ENCODE measurements at regions not wholly inside any gene's neighbourhood (a gene's known extent, or its start where the extent isn't known, plus 50 kb on each side); places are given as distances from the start of the nearest gene placed in this dataset.

DNA sequence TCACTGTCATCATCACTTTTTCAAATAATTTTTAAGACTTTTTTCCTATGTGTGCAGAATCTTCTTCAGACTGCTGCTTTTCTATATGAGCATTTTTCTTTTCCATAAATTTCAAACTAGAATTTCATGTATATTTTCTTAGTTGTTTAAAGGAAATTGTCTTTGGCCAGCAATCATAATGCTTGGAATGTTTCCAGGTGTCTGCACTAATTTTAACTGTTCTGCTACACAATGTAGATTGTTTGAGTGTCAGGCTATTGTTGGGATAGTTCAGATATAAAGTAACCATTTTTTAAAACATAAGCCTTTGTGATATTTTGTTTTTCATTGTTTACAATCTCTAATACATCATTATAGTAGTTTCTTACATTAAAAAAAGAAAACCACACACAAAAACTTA, 1418.5 kb downstream of the EFNB2 start (continued):
- no peak for TF ChIP-seq SP2 (IDR thresholded peaks at IDR 0.05; ENCODE audit: low read length)

GRCh38 chr13:105112561-105112960, 1422.9 kb downstream of the EFNB2 start:
- no peak overlapping the region for H2BK12ac ChIP-seq (ENCODE audit: low read depth, low read length)
- H2AK5ac ChIP-seq (ENCODE audit: low read depth, low read length), result no peak overlapping the region
- H4K91ac ChIP-seq (replicated peaks; ENCODE audit: insufficient read length, low read length), result no peak overlapping the region
- H3K18ac ChIP-seq (ENCODE audit: extremely low read depth, low read length), result no peak overlapping the region
- H2BK5ac ChIP-seq (ENCODE audit: low read depth, low read length), result no peak overlapping the region
- no peak for FAIRE-seq
- no peak overlapping the region for H4K5ac ChIP-seq (ENCODE audit: insufficient read length, low read depth, low read length)
- no peaks in the 10 kb centered on the region for H3K36me3 ChIP-seq (ENCODE audit: control insufficient read depth in 2 of 4, insufficient read depth in 4 of 4, low read length in 3 of 4)
- ChIA-PET CTCF (ENCODE audit: partially characterized antibody) (no interaction called here), POLR2A (ENCODE audit: partially characterized antibody) (no interaction called here)
- H3K79me2 ChIP-seq (ENCODE audit: control insufficient read depth in 1 of 2, insufficient read depth in 2 of 2, low read length in 2 of 2), result no peaks in the 10 kb centered on the region
- H2BK20ac ChIP-seq (ENCODE audit: low read length), result no peak overlapping the region
- no peaks in the 10 kb centered on the region for H3K9me3 ChIP-seq (ENCODE audit: insufficient read depth in 2 of 2, low read depth in 1 of 2, low read length in 1 of 2)
- no peak overlapping the region for H3K9ac ChIP-seq (replicated peaks in 1 of 4; ENCODE audit: extremely low read depth in 1 of 4, low read depth in 3 of 4, low read length in 3 of 4)
- no peak overlapping the region for H2BK120ac ChIP-seq (replicated peaks; ENCODE audit: low read depth, low read length)
- H3K27me3 ChIP-seq (replicated peaks in 1 of 4; ENCODE audit: control insufficient read depth in 3 of 4, extremely low read depth in 1 of 4, insufficient read depth in 3 of 4, low read length in 3 of 4), result no peaks in the 10 kb centered on the region
- no peak overlapping the region for H2AFZ ChIP-seq (ENCODE audit: low read length)
- DNase-seq (ENCODE audit: low read depth in 1 of 2, low spot score in 2 of 2), result no peak
- peaks cover 0 to 2% (median 2%) of the 10 kb centered on the region in 4 experiments; a peak in 2 of 7 replicates for H3K4me1 ChIP-seq (replicated peaks in 1 of 4; ENCODE audit: control insufficient read depth in 3 of 4, insufficient read depth in 4 of 4, low read length in 3 of 4)
- H3K23me2 ChIP-seq (ENCODE audit: low read depth, low read length), result no peaks in the 10 kb centered on the region
- H3K27ac ChIP-seq (ENCODE audit: low read depth, low read length), result no peak overlapping the region
- H3K4ac ChIP-seq (replicated peaks; ENCODE audit: insufficient read length, low read depth, low read length), result no peak overlapping the region
- 97% methylated on average over 4 of the region's 4 CpGs; no CpG with 5 or more reads in 1 of the 2 experiments for WGBS, 2 experiments (ENCODE audit: extremely low coverage in 1 of 2, insufficient coverage in 1 of 2, insufficient read length in 1 of 2, insufficient replicate concordance in 2 of 2, low coverage in 1 of 2, low lambda C conversion rate in 2 of 2, missing lambda C conversion rate in 1 of 2)
- no peak overlapping the region for H3K23ac ChIP-seq (ENCODE audit: insufficient read length)
- no peak overlapping the region for H3K4me2 ChIP-seq (ENCODE audit: insufficient read depth in 1 of 2, low read depth in 2 of 2, low read length in 2 of 2)
- H4K8ac ChIP-seq (ENCODE audit: extremely low read depth, insufficient read depth, low read length), result no peak overlapping the region
- H4K20me1 ChIP-seq (replicated peaks in 1 of 2; ENCODE audit: control insufficient read depth in 1 of 2, insufficient read depth in 2 of 2, low read length in 2 of 2), result no peaks in the 10 kb centered on the region
- H3K4me3 ChIP-seq (ENCODE audit: extremely low read depth in 1 of 4, insufficient read depth in 2 of 4, low read depth in 3 of 4, low read length in 4 of 4), result no peak overlapping the region
- no peaks in the 10 kb centered on the region for H3K79me1 ChIP-seq (ENCODE audit: low read depth, low read length)
- H2BK15ac ChIP-seq (ENCODE audit: low read length), result no peak overlapping the region
- H3K14ac ChIP-seq (ENCODE audit: insufficient read length), result no peak overlapping the region
- H3K56ac ChIP-seq (replicated peaks; ENCODE audit: insufficient read length, low read depth, low read length), result no peak overlapping the region
- TF ChIP-seq CBX5 (IDR thresholded peaks at IDR 0.05; ENCODE audit: low read depth, low read length), result no peak
- no peak for TF ChIP-seq JUND (IDR thresholded peaks at IDR 0.05; ENCODE audit: low read length)
- TF ChIP-seq RNF2 (IDR thresholded peaks at IDR 0.05; ENCODE audit: borderline replicate concordance, low read depth, low read length, missing control alignments, poor library complexity, severe bottlenecking), result no peak
- TF ChIP-seq TAF7 (optimal IDR thresholded peaks at IDR 0.05; ENCODE audit: borderline replicate concordance, low read depth, low read length), result no peak
- TF ChIP-seq SP1 (IDR thresholded peaks at IDR 0.05; ENCODE audit: low read depth, low read length), result no peak
- TF ChIP-seq RXRA (IDR thresholded peaks at IDR 0.05; ENCODE audit: insufficient read depth, low read depth, low read length), result no peak
- no peak for TF ChIP-seq ATF2 (IDR thresholded peaks at IDR 0.05; ENCODE audit: low read length)
